ENCODE measurements at regions not wholly inside any gene's neighbourhood (a gene's known extent, or its start where the extent isn't known, plus 50 kb on each side); places are given as distances from the start of the nearest gene placed in this dataset.

- no peak for DNase-seq
These were observed 1564.2 kb upstream of the MIR17HG start for GRCh38 chr13:89783221-89783755.

DNA sequence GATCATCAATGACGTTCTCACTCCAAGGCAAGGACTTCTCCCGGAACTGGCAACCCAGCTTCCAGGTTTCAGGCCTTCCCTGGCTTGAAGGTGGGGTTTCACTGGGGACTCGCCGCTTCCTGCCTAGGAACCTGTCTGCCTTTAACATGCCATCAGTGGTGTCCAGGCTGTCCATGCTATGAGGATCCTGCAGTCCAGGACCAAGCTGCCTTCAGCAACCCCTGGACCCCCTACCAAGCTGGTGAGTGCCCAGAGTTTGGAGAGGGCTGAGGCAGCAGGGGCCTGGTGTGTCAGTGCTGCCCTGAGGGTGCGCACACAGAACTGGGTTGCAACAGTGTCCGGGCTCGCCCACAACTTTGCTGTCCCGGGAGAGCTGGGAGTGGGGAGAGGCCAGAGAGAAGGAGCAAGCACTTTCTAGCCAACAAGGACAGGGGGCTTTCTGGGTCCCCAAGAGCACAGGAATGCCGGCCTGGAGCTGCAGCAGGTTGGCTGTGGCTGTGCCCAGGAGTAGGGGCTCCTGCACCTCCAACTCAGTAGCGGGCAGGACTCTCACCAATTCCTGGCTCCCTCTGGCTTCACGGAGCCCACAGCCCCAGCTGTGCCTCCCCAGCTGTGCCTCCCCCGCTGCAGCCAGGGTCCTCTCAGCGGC is 1563.2 kb upstream of the MIR17HG start:
- DNase-seq = no peak

DNA sequence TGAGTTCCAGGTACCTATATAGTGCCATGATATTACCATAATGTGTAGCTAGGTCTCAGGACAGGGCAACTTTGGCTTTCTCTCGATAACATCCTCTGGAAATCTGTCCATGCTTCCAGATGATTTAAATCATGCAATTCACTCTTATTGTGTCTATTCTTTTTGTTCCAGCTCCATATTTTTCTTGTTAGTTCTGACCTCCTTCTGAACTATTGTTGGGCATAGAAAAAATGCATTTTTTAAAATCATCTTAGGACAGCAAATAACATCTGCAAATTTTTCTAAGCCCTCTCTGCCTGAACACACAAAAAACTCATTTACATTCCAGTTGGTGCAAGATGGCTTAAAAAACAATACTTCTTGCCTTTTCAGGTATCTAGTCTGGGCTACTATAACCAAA is 1561.0 kb upstream of the MIR17HG start:
- DNase-seq = no peak

GRCh38 chr13:89790696-89791095 is 1556.8 kb upstream of the MIR17HG start:
- no peak for DNase-seq

DNA sequence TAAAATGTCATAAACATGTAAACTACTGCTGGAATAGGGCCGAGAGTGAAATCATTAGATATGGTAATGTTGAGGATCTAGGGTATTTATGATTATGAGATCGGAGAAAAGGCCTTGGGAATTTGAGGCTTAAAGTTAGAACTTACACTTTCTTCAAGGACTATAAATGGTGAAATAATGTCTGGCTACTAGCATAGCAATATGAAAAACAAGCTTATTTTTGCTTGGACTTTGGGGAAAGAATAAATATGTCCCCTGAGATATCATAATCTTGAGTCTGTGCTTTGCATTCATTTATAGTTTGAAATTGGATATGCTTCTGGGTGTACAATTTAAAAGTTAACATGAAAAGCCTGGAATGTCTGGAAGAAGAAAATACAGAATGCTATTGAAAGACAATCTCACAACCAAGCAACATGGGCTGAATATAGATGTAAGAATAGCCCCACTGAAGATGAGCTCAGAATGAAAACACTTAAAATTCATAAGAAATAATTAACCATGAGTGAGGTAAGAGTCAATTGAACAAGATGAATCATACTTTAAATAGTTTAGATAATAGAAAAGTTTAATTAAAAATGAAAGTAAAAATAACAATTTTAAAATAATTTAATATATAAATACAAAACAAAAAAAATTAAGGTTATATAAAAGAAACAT is 1555.4 kb upstream of the MIR17HG start:
- DNase-seq = no peak

DNA sequence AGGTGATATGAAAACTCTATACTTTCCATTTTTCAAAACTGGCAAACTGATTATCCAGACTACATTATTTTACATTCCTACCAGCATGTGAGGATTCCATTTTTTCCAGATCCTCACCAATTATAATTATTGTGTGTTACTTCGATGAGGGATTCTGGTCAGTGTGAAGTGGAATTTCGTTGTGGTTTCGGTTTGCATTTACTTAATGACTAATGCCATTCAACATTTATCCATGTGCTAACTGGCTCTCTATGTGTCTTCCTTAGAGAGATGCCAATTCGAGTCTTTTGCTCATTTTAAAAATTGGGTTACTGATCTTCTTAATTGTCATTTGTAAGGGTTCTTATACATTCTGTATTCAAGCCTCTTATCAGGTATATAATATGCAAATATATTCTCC is 1551.3 kb upstream of the MIR17HG start:
- DNase-seq = no peak

GRCh38 chr13:89803839-89804238 is 1543.6 kb upstream of the MIR17HG start:
- DNase-seq = no peak

DNA sequence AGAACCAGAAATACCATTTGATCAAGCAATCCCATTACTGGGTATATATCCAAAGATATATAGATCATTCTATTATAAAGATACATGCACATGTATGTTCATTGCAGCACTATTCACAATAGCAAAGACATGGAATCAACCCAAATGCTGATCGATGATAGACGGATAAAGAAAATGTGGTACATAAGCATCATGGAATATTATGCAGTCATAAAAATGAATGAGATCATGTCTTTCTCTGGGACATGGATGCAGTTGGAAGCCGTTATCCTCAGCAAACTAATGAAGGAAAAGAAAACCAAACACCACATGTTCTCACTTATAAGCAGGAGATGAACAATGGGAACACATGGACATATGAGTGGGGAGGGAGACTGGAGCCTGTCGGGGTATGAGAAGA is 1540.9 kb upstream of the MIR17HG start:
- no peak for DNase-seq

GRCh38 chr13:89812856-89813255 is 1534.6 kb upstream of the MIR17HG start:
- DNase-seq = no peak

DNA sequence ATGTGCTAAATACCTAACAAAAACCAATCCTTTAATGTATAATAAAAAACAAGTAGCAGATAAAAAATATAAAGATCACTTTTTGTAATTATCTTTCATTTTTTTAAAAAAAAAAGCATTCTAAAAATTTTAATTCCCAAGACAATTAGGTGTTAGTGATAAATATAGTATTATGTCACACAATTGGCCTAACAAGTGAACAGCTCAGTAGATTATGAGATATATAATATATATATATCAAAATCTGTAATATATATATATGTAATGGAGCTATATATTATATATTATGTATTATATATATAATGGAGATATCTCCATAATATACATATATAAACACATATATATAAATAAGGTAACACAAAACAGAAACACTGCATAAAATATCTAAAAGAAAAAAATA is 1531.1 kb upstream of the MIR17HG start:
- DNase-seq = no peak

GRCh38 chr13:89822467-89822866 is 1525.0 kb upstream of the MIR17HG start:
- DNase-seq = no peak

- DNase-seq = no peak
These were observed 1519.9 kb upstream of the MIR17HG start for GRCh38 chr13:89827552-89827951.

DNA sequence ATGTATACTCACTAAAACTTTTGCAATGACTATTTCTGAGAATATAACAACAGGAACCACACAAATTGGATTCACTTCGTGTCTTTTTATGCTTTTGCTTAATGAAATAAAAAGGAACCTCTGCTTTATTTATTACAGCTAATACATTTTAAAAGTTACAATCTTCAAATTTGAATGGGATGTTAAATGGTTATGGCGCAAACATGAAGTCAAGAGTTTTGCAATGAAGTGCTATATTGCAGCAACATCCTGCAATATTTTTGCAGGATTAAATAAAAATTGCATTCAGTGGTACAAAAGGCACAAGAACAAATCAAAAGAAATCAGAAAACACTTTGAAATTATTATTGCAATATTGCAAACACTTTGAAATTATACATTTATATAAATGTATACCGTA is 1519.0 kb upstream of the MIR17HG start:
- no peak for DNase-seq

- no peak for DNase-seq
These were observed 1516.3 kb upstream of the MIR17HG start for GRCh38 chr13:89831157-89831556.

GRCh38 chr13:89832827-89833226 is 1514.7 kb upstream of the MIR17HG start:
- no peak for DNase-seq

- no peak for DNase-seq
These were observed 1503.9 kb upstream of the MIR17HG start for GRCh38 chr13:89843621-89844020.

GRCh38 chr13:89845874-89846273 is 1501.6 kb upstream of the MIR17HG start:
- no peak for DNase-seq

DNA sequence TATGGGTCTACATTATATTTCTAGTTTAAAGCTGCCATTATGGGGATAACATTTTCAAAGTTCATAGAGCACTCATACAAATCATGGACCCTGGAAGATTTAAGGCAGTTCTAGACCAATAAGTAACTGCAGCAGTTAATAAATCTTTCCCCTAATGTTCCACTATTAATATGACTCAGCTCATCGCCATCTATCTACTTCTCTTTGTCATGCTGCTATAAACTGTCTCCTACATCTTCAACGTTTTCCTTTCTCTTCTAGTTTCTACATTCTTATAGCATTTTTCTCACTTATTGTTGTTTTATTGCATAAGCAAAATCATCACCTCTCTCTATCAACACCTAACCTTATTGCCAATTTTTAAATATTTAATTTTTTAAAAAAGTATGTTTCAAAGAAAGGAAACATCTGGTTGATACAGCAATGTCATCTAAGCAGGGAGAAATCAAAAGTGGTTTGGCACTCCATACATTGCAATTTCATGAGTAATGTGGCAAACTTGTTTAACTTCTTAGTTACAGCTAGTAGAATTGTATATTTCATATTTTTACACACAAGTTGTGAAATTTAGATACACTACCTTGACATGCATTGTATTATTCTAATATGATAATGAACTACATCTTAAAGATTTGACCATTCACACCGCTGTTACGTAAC is 1500.4 kb upstream of the MIR17HG start:
- no peak for DNase-seq

DNA sequence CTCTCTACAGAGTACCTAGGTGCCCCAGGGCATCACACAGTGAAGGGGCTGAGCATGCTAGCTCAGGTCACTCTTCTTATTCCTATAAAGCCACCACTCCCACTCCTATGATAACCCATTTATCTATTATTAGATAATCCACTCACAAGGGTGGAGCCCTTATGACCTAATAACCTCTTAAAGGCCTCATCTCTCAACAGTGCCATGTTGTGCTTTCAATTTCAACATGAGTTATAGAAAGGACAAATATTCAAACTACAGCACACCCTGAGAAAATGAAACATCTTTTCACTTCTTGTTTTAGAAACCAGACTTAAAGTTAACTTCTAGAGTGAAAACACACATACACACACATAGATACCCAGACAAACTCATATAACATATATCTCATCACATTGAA is 1494.9 kb upstream of the MIR17HG start:
- no peak for DNase-seq

DNA sequence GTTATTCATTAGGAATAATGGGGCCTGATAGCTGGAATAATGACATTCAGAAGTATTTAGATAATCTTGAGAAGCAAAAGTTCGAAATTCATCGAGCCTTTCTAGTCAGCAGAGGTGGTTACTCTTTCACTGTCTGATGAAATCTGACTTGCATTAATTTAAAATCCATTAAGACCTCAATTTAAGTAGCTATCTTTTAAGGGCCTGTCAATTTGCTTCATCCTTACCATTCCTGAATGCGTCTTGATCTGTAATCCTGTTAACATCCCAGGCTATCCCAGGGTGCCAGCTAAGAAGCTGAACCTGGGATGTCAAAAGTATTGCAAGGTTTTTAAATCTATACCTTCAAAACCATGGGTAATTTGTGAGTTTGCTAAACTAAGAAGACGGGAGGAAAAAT is 1491.0 kb upstream of the MIR17HG start:
- no peak for DNase-seq

DNA sequence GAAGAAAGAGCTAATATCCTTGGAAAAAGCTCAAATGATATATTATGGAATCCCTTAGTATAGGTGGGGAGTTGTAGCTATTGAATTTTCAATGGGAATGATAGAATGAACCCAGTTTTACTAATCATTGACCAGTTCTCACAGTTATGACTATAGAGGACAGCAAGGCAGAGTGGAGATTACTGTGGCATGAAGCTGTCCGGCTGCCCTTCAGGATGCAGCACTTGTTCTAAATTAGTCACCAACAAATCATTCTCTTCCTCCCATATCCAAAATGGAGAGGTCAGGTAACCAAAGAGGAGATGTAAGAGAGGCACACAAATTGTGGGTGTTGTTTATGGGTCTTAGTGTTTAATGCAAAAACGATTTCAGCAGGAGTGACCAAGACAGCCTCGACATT is 1490.0 kb upstream of the MIR17HG start:
- no peak for DNase-seq

DNA sequence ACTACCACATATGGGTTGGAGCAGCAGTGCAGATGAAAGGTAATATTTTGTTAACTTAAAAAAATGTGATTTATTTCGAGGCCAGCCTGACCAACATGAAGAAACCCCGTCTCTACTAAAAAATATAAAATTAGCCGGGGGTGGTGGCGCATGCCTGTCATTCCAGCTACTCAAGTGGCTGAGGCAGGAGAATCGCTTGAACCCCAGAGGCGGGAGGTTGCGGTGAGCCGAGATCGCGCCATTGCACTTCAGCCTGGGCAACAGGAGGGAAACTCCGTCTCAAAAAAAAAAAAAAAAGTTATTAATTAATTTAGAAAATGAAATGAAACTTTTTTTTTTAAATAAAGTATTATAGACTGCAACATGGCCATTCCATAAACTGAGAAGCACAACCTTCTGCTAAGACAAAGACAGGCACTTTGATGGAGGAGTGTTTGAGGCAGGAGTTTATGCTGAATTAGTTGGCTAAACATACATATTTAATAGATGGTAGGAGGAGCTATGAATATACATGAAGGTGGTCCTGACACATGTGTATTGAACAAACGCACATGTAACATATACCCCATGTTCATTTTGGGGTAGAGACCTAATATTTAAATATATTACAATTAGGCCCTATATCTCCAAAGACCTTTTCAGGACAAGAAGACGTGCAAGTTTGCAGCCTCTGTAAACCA is 1485.3 kb upstream of the MIR17HG start:
- no peak for DNase-seq

DNA sequence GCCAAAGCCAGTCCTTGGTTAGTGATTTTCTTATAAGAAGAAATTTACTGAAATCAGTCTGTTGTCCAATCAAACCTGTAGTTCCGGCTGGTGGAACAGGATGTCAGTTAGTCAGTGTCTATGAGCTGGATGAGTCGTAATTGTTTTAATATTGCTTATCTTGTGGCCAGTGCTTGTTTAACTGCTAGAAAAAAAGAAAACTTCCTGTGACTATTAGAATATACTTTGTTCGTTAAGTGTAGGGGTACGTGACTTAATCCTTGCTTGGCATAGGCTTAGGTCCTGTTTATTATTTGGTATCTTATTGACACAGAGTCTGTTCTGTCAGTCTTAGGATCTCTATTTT is 1484.8 kb upstream of the MIR17HG start:
- DNase-seq = no peak
